ENCODE measurements at regions not wholly inside any gene's neighbourhood (a gene's known extent, or its start where the extent isn't known, plus 50 kb on each side); places are given as distances from the start of the nearest gene placed in this dataset.

- Histone ChIP-seq H3K4me1 (ENCODE audit: insufficient read depth, low read length) (no peaks in the 10 kb centered on the region), H3K36me3 (ENCODE audit: insufficient read depth, low read length) (no peaks in the 10 kb centered on the region), H3K4me3 (ENCODE audit: low read length in 2 of 2) (no peak overlapping the region), H3K27me3 (ENCODE audit: insufficient read depth, low read length) (no peaks in the 10 kb centered on the region), H3K27ac (ENCODE audit: low read depth, low read length) (no peak overlapping the region), H3K9me3 (ENCODE audit: control insufficient read depth in 1 of 2, low read length in 2 of 2) (no peaks in the 10 kb centered on the region)
- POLR2A ChIA-PET (ENCODE audit: partially characterized antibody) = no interaction called here
- Mint-ChIP-seq H3K9me3 (peaks cover 0 to 6% (median 2%) of the 10 kb centered on the region in 8 donors), H3K27me3 (no peaks in the 10 kb centered on the region), H3K27ac (no peak overlapping the region), H3K4me1 (no peaks in the 10 kb centered on the region), H3K36me3 (no peaks in the 10 kb centered on the region), H3K4me3 (no peak overlapping the region)
- intact Hi-C loops (cut with micrococcal nuclease) = no loop called here
- CTCF ChIA-PET (ENCODE audit: partially characterized antibody) = no interaction called here
- DNase-seq = no peak
These were observed 714.1 kb downstream of the DHX35 start for GRCh38 chr20:39676241-39676640.

GRCh38 chr20:39674842-39675241 lies 712.7 kb downstream of the DHX35 start:
- intact Hi-C loops (cut with micrococcal nuclease) = no loop called here
- no peak overlapping the region for H3K27ac Mint-ChIP-seq
- no peaks in the 10 kb centered on the region for H3K36me3 ChIP-seq (ENCODE audit: insufficient read depth, low read length)
- no peaks in the 10 kb centered on the region for H3K9me3 ChIP-seq (ENCODE audit: control insufficient read depth in 1 of 2, low read length in 2 of 2)
- H3K4me1 Mint-ChIP-seq = no peaks in the 10 kb centered on the region
- ChIA-PET POLR2A (ENCODE audit: partially characterized antibody) (no interaction called here), CTCF (ENCODE audit: partially characterized antibody) (no interaction called here)
- no peak overlapping the region for H3K4me3 ChIP-seq (ENCODE audit: low read length in 2 of 2)
- H3K27ac ChIP-seq (ENCODE audit: low read depth, low read length) = no peak overlapping the region
- no peaks in the 10 kb centered on the region for H3K4me1 ChIP-seq (ENCODE audit: insufficient read depth, low read length)
- H3K27me3 ChIP-seq (ENCODE audit: insufficient read depth, low read length) = no peaks in the 10 kb centered on the region
- H3K27me3 Mint-ChIP-seq = no peaks in the 10 kb centered on the region
- no peak overlapping the region for H3K4me3 Mint-ChIP-seq
- no peaks in the 10 kb centered on the region for H3K36me3 Mint-ChIP-seq
- no peak for DNase-seq
- H3K9me3 Mint-ChIP-seq = peaks cover 0 to 3% (median 0%) of the 10 kb centered on the region in 8 donors

DNA sequence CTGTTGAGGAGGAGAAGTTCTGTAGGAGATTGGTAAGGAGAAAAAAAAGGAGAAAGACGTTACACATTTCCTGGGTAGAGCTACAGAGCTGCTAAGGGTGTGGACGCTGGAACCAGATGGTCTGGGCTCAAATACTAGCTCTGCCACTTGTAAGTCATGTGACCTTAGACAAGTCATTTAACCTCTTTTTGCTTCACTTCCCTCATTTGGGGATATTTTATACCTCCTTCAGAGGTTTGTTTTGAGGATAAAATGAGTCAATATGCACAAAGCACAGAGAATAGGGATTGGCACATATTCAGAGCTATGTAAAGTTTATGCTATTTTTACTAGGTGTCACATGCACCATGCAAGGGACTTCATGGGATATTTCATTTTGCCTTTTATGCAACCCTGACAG lies 708.8 kb downstream of the DHX35 start:
- Histone ChIP-seq H3K36me3 (ENCODE audit: insufficient read depth, low read length) (no peaks in the 10 kb centered on the region), H3K27me3 (ENCODE audit: insufficient read depth, low read length) (no peaks in the 10 kb centered on the region), H3K4me3 (ENCODE audit: low read length in 2 of 2) (no peak overlapping the region), H3K9me3 (ENCODE audit: control insufficient read depth in 1 of 2, low read length in 2 of 2) (no peaks in the 10 kb centered on the region), H3K4me1 (ENCODE audit: insufficient read depth, low read length) (no peaks in the 10 kb centered on the region), H3K27ac (ENCODE audit: low read depth, low read length) (no peak overlapping the region)
- ChIA-PET POLR2A (ENCODE audit: partially characterized antibody) (no interaction called here), CTCF (ENCODE audit: partially characterized antibody) (no interaction called here)
- Mint-ChIP-seq H3K27me3 (no peaks in the 10 kb centered on the region), H3K4me3 (no peak overlapping the region), H3K4me1 (no peaks in the 10 kb centered on the region), H3K9me3 (no peaks in the 10 kb centered on the region), H3K27ac (no peak overlapping the region), H3K36me3 (no peaks in the 10 kb centered on the region)
- intact Hi-C loops (cut with micrococcal nuclease) = no loop called here
- no peak for DNase-seq

- DNase-seq = no peak
- Histone ChIP-seq H3K27me3 (ENCODE audit: insufficient read depth, low read length) (no peaks in the 10 kb centered on the region), H3K27ac (ENCODE audit: low read depth, low read length) (no peak overlapping the region), H3K9me3 (ENCODE audit: control insufficient read depth in 1 of 2, low read length in 2 of 2) (no peaks in the 10 kb centered on the region), H3K4me1 (ENCODE audit: insufficient read depth, low read length) (no peaks in the 10 kb centered on the region), H3K36me3 (ENCODE audit: insufficient read depth, low read length) (no peaks in the 10 kb centered on the region), H3K4me3 (ENCODE audit: low read length in 2 of 2) (no peak overlapping the region)
- no peaks in the 10 kb centered on the region for H3K9me3 Mint-ChIP-seq
- H3K4me3 Mint-ChIP-seq = no peak overlapping the region
- H3K4me1 Mint-ChIP-seq = no peaks in the 10 kb centered on the region
- POLR2A ChIA-PET (ENCODE audit: partially characterized antibody) = no interaction called here
- CTCF ChIA-PET (ENCODE audit: partially characterized antibody) = no interaction called here
- H3K27me3 Mint-ChIP-seq = peaks cover 0 to 3% of the 10 kb centered on the region in 2 donors
- intact Hi-C loops (cut with micrococcal nuclease) = no loop called here
- H3K36me3 Mint-ChIP-seq = no peaks in the 10 kb centered on the region
- no peak overlapping the region for H3K27ac Mint-ChIP-seq
These were observed 707.5 kb downstream of the DHX35 start for GRCh38 chr20:39669659-39670058.

DNA sequence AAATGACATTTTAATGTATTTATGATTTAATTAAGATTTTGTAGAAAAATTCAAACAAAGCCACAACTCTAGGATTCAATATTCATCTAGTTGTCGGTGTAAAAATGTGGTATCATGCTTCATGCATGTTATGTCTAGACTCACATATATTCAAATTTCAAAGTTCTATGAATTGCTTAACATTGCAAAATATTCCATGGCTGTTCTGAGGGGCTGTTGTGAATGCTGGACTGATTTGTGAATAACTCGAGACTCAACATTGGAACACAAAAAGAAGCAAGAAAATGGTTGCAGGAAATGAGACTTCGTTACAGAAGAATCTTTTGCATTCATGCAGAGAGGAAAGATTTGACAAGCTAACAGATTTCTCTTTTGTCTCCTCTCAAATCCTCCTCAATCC lies 705.9 kb downstream of the DHX35 start:
- Mint-ChIP-seq H3K36me3 (no peaks in the 10 kb centered on the region), H3K4me3 (no peak overlapping the region), H3K27me3 (peaks cover 2 to 3% of the 10 kb centered on the region in 2 donors), H3K27ac (no peak overlapping the region), H3K9me3 (no peaks in the 10 kb centered on the region), H3K4me1 (no peaks in the 10 kb centered on the region)
- no peaks in the 10 kb centered on the region for H3K36me3 ChIP-seq (ENCODE audit: insufficient read depth, low read length)
- H3K27ac ChIP-seq (ENCODE audit: low read depth, low read length) = no peak overlapping the region
- DNase-seq = no peak
- H3K27me3 ChIP-seq (ENCODE audit: insufficient read depth, low read length) = no peaks in the 10 kb centered on the region
- ChIA-PET CTCF (ENCODE audit: partially characterized antibody) (no interaction called here), POLR2A (ENCODE audit: partially characterized antibody) (no interaction called here)
- no peaks in the 10 kb centered on the region for H3K9me3 ChIP-seq (ENCODE audit: control insufficient read depth in 1 of 2, low read length in 2 of 2)
- H3K4me3 ChIP-seq (ENCODE audit: low read length in 2 of 2) = no peak overlapping the region
- no peaks in the 10 kb centered on the region for H3K4me1 ChIP-seq (ENCODE audit: insufficient read depth, low read length)
- intact Hi-C loops (cut with micrococcal nuclease) = no loop called here

DNA sequence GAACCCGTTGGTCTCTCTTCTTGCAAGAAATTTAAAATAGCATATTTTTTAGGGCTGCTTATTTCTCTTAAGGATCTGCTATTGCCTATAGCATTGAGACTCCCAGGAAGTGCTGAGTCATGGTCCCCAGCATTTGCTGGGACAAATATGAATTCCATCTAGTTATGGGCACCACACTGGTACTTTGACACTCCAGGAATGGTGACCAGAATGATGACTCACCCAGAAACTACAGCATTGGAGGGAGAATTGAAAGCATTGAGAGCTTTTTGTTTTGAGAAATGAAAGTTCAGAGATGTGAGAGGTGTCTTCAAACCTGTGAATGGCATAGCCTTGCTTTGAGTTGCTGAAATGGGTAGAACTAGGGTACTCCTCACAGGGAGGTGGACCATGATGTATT lies 699.7 kb downstream of the DHX35 start:
- Histone ChIP-seq H3K9me3 (ENCODE audit: control insufficient read depth in 1 of 2, low read length in 2 of 2) (no peaks in the 10 kb centered on the region), H3K36me3 (ENCODE audit: insufficient read depth, low read length) (no peaks in the 10 kb centered on the region), H3K4me3 (ENCODE audit: low read length in 2 of 2) (no peak overlapping the region), H3K4me1 (ENCODE audit: insufficient read depth, low read length) (no peaks in the 10 kb centered on the region), H3K27me3 (ENCODE audit: insufficient read depth, low read length) (no peaks in the 10 kb centered on the region), H3K27ac (ENCODE audit: low read depth, low read length) (no peak overlapping the region)
- no peak for DNase-seq
- POLR2A ChIA-PET (ENCODE audit: partially characterized antibody) = no interaction called here
- H3K27me3 Mint-ChIP-seq = peaks cover 2 to 3% of the 10 kb centered on the region in 2 donors
- CTCF ChIA-PET (ENCODE audit: partially characterized antibody) = no interaction called here
- intact Hi-C loops (cut with micrococcal nuclease) = no loop called here
- H3K4me1 Mint-ChIP-seq = no peaks in the 10 kb centered on the region
- H3K36me3 Mint-ChIP-seq = no peaks in the 10 kb centered on the region
- H3K27ac Mint-ChIP-seq = no peak overlapping the region
- H3K4me3 Mint-ChIP-seq = no peak overlapping the region
- peaks cover 0 to 5% (median 2%) of the 10 kb centered on the region in 8 donors for H3K9me3 Mint-ChIP-seq

- Mint-ChIP-seq H3K4me1 (no peaks in the 10 kb centered on the region), H3K9me3 (peaks cover 0 to 5% (median 2%) of the 10 kb centered on the region in 8 donors), H3K27ac (no peak overlapping the region), H3K36me3 (no peaks in the 10 kb centered on the region), H3K27me3 (peaks cover 2 to 3% of the 10 kb centered on the region in 2 donors), H3K4me3 (no peak overlapping the region)
- Histone ChIP-seq H3K9me3 (ENCODE audit: control insufficient read depth in 1 of 2, low read length in 2 of 2) (no peaks in the 10 kb centered on the region), H3K4me1 (ENCODE audit: insufficient read depth, low read length) (no peaks in the 10 kb centered on the region), H3K27me3 (ENCODE audit: insufficient read depth, low read length) (no peaks in the 10 kb centered on the region), H3K36me3 (ENCODE audit: insufficient read depth, low read length) (no peaks in the 10 kb centered on the region), H3K4me3 (ENCODE audit: low read length in 2 of 2) (no peak overlapping the region), H3K27ac (ENCODE audit: low read depth, low read length) (no peak overlapping the region)
- intact Hi-C loops (cut with micrococcal nuclease) = no loop called here
- DNase-seq = no peak
- POLR2A ChIA-PET (ENCODE audit: partially characterized antibody) = no interaction called here
- CTCF ChIA-PET (ENCODE audit: partially characterized antibody) = no interaction called here
These were observed 698.8 kb downstream of the DHX35 start for GRCh38 chr20:39660965-39661364.

GRCh38 chr20:39660226-39660625 lies 698.1 kb downstream of the DHX35 start:
- H3K27me3 Mint-ChIP-seq = peaks cover 2 to 3% of the 10 kb centered on the region in 2 donors
- H3K4me3 Mint-ChIP-seq = no peak overlapping the region
- POLR2A ChIA-PET (ENCODE audit: partially characterized antibody) = no interaction called here
- H3K36me3 Mint-ChIP-seq = no peaks in the 10 kb centered on the region
- no peak overlapping the region for H3K4me3 ChIP-seq (ENCODE audit: low read length in 2 of 2)
- H3K27me3 ChIP-seq (ENCODE audit: insufficient read depth, low read length) = no peaks in the 10 kb centered on the region
- no peaks in the 10 kb centered on the region for H3K4me1 Mint-ChIP-seq
- CTCF ChIA-PET (ENCODE audit: partially characterized antibody) = no interaction called here
- no peaks in the 10 kb centered on the region for H3K9me3 ChIP-seq (ENCODE audit: control insufficient read depth in 1 of 2, low read length in 2 of 2)
- intact Hi-C loops (cut with micrococcal nuclease) = no loop called here
- H3K4me1 ChIP-seq (ENCODE audit: insufficient read depth, low read length) = no peaks in the 10 kb centered on the region
- peaks cover 0 to 5% (median 2%) of the 10 kb centered on the region in 8 donors for H3K9me3 Mint-ChIP-seq
- no peaks in the 10 kb centered on the region for H3K36me3 ChIP-seq (ENCODE audit: insufficient read depth, low read length)
- no peak for DNase-seq
- no peak overlapping the region for H3K27ac ChIP-seq (ENCODE audit: low read depth, low read length)
- no peak overlapping the region for H3K27ac Mint-ChIP-seq
